NCI-H146 treated with DMSO at 0.1 percent for 48 hours (cell line): ENCODE measurements at regions not wholly inside any gene's neighbourhood (a gene's known extent, or its start where the extent isn't known, plus 50 kb on each side); places are given as distances from the start of the nearest gene placed in this dataset.
"Not testable (repeated sequence)": the region's sequence is repeated elsewhere in the genome, so short reads cannot be mapped to it uniquely, and the experiment has no call there.

Experiments used
- DNase-seq: peaks from one replicate; lab custom pipeline; 2025; ENCODE audit not compliant: unreplicated experiment; lab: John Stamatoyannopoulos, UW

- peak; percentile 98 for DNase-seq
Measured at GRCh38 chr3:177827511-177828207, 630.4 kb upstream of the TBL1XR1 start.

- DNase-seq: no peak
Measured at GRCh38 chr3:177828208-177828565, 630.9 kb upstream of the TBL1XR1 start.

GRCh38 chr3:177830411-177830849 lies 633.1 kb upstream of the TBL1XR1 start:
- no peak for DNase-seq

- peak; percentile 28 for DNase-seq
Measured at GRCh38 chr3:177831361-177831760, 634.1 kb upstream of the TBL1XR1 start.

GRCh38 chr3:177832880-177833279 lies 635.6 kb upstream of the TBL1XR1 start:
- DNase-seq: peak; percentile 96

- DNase-seq: peak; percentile 100
Measured at GRCh38 chr3:177833332-177833731, 636.0 kb upstream of the TBL1XR1 start.

GRCh38 chr3:177835008-177835407 lies 637.7 kb upstream of the TBL1XR1 start:
- peak; percentile 81 for DNase-seq

GRCh38 chr3:177835917-177836316 lies 638.6 kb upstream of the TBL1XR1 start:
- no peak for DNase-seq

GRCh38 chr3:177836671-177837070 lies 639.4 kb upstream of the TBL1XR1 start:
- DNase-seq: peak; percentile 92

- DNase-seq: no peak
Measured at GRCh38 chr3:177837951-177838655, 640.8 kb upstream of the TBL1XR1 start.

GRCh38 chr3:177838766-177839350 lies 641.6 kb upstream of the TBL1XR1 start:
- DNase-seq: no peak

- DNase-seq: peak; percentile 27
Measured at GRCh38 chr3:177842302-177842701, 645.0 kb upstream of the TBL1XR1 start.

GRCh38 chr3:177842743-177843734 lies 645.8 kb upstream of the TBL1XR1 start:
- DNase-seq: no peak

- peak; percentile 45 for DNase-seq
Measured at GRCh38 chr3:177852001-177852807, 654.9 kb upstream of the TBL1XR1 start.

GRCh38 chr3:177855021-177855420 lies 657.7 kb upstream of the TBL1XR1 start:
- no peak for DNase-seq

- DNase-seq: no peak
Measured at GRCh38 chr3:177860184-177860583, 662.9 kb upstream of the TBL1XR1 start.

GRCh38 chr3:177862962-177863491 lies 665.7 kb upstream of the TBL1XR1 start:
- DNase-seq: no peak

- not testable (repeated sequence) for DNase-seq
Measured at GRCh38 chr3:177871267-177871666, 665.0 kb upstream of the KCNMB2 start.

- DNase-seq: no peak
Measured at GRCh38 chr3:177878192-177878591, 658.0 kb upstream of the KCNMB2 start.

- no peak for DNase-seq
Measured at GRCh38 chr3:177878957-177879356, 657.3 kb upstream of the KCNMB2 start.
